ENCODE measurements at regions not wholly inside any gene's neighbourhood (a gene's known extent, or its start where the extent isn't known, plus 50 kb on each side); places are given as distances from the start of the nearest gene placed in this dataset.

- ChIA-PET CTCF (interaction anchor here (0.6 to 1.5 kb wide), 7 partner anchors 10 to 543 kb away, joined by 3 to 5 read pairs (median 3); no protein-coding TSS in a partner anchor), POLR2A (no interaction called here)
- no peak for DNase-seq (ENCODE audit: low read depth)
- H3K4me3 ChIP-seq (ENCODE audit: low read depth, low read length), result no peak overlapping the region
- no peaks in the 10 kb centered on the region for H3K36me3 ChIP-seq (ENCODE audit: control insufficient read depth, insufficient read depth, low read length)
- TF ChIP-seq CTCF (IDR thresholded peaks at IDR 0.05; ENCODE audit: insufficient read depth, low read depth, low read length), result 0 out of 2 replicates have a peak, but pooled peaks have one; percentile 14
- no peaks in the 10 kb centered on the region for H3K27me3 ChIP-seq (ENCODE audit: control insufficient read depth, insufficient read depth, low read length)
Measured at GRCh38 chr11:29260939-29261705, 755.7 kb downstream of the KCNA4 start.

DNA sequence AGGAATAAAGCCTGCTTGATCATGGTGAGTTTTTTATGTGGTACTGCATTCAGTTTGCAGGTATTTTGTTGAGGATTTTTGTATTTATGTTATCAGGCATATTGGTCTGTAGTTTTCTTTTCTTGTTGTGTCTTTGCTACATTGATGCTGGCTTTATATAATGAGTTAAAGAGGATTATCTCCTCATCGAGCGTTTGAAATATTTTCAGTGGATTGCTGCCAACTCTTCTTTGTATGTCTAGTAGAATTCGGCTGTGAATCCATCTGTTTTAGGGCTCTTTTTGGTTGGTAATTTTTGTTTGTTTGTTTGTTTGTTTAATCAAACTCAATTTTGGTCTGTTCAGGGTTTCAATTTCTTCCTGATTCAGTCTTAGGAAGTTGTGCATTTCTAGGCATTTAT lies 758.4 kb downstream of the KCNA4 start:
- Histone ChIP-seq H3K36me3 (ENCODE audit: control insufficient read depth, insufficient read depth, low read length) (no peaks in the 10 kb centered on the region), H3K4me3 (ENCODE audit: low read depth, low read length) (no peak overlapping the region), H3K27me3 (ENCODE audit: control insufficient read depth, insufficient read depth, low read length) (no peaks in the 10 kb centered on the region)
- POLR2A ChIA-PET, result no interaction called here
- TF ChIP-seq CTCF (IDR thresholded peaks at IDR 0.05; ENCODE audit: insufficient read depth, low read depth, low read length), result no peak
- no peak for DNase-seq (ENCODE audit: low read depth)
- CTCF ChIA-PET, result no interaction called here

DNA sequence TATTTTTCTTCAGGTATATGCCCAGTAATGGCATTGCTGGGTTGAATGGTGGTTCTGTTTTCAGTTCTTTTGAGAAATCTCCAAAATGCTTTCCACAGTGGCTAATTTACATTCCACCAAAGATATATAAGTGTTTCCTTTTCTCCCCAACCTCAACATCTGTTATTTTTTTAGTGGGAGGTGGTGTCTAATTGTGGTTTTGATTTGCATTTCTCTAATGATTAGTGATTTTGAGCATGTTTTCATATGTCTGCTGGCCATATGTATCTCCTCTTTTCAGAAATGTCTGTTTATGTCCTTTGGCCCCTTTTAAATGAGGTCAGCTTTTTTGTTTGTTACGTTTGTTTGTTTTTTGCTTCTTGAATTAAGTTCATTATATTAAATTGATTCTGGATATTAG lies 760.2 kb downstream of the KCNA4 start:
- POLR2A ChIA-PET, result no interaction called here
- CTCF ChIA-PET, result interaction anchor here (0.6 kb wide), 1 partner anchor 51 kb away, joined by 3 read pairs; no protein-coding TSS in a partner anchor
- no peak for DNase-seq (ENCODE audit: low read depth)
- no peak for TF ChIP-seq CTCF (IDR thresholded peaks at IDR 0.05; ENCODE audit: insufficient read depth, low read depth, low read length)
- H3K27me3 ChIP-seq (ENCODE audit: control insufficient read depth, insufficient read depth, low read length), result no peaks in the 10 kb centered on the region
- H3K36me3 ChIP-seq (ENCODE audit: control insufficient read depth, insufficient read depth, low read length), result no peaks in the 10 kb centered on the region
- H3K4me3 ChIP-seq (ENCODE audit: low read depth, low read length), result no peak overlapping the region

GRCh38 chr11:29255401-29255800 lies 761.4 kb downstream of the KCNA4 start:
- no peak overlapping the region for H3K4me3 ChIP-seq (ENCODE audit: low read depth, low read length)
- H3K27me3 ChIP-seq (ENCODE audit: control insufficient read depth, insufficient read depth, low read length), result no peaks in the 10 kb centered on the region
- no peak for DNase-seq (ENCODE audit: low read depth)
- no peaks in the 10 kb centered on the region for H3K36me3 ChIP-seq (ENCODE audit: control insufficient read depth, insufficient read depth, low read length)
- ChIA-PET CTCF (interaction anchor here (0.6 to 1.2 kb wide), 3 partner anchors 19 to 74 kb away, joined by 3 to 4 read pairs (median 4); no protein-coding TSS in a partner anchor), POLR2A (no interaction called here)
- no peak for TF ChIP-seq CTCF (IDR thresholded peaks at IDR 0.05; ENCODE audit: insufficient read depth, low read depth, low read length)

- CTCF ChIA-PET, result no interaction called here
- POLR2A ChIA-PET, result no interaction called here
- Histone ChIP-seq H3K36me3 (ENCODE audit: control insufficient read depth, insufficient read depth, low read length) (no peaks in the 10 kb centered on the region), H3K4me3 (ENCODE audit: low read depth, low read length) (no peak overlapping the region), H3K27me3 (ENCODE audit: control insufficient read depth, insufficient read depth, low read length) (no peaks in the 10 kb centered on the region)
- TF ChIP-seq CTCF (IDR thresholded peaks at IDR 0.05; ENCODE audit: insufficient read depth, low read depth, low read length), result no peak
- DNase-seq (ENCODE audit: low read depth), result no peak
Measured at GRCh38 chr11:29251738-29252137, 765.1 kb downstream of the KCNA4 start.
